ENCODE measurements at regions not wholly inside any gene's neighbourhood (a gene's known extent, or its start where the extent isn't known, plus 50 kb on each side); places are given as distances from the start of the nearest gene placed in this dataset.

GRCh38 chr5:33319151-33319550, 121.6 kb upstream of the TARS1 start:
- no peak overlapping the region for H3K4me3 ChIP-seq (ENCODE audit: low read length)
- no peak for DNase-seq (ENCODE audit: low read depth)
- TF ChIP-seq, protein P1, sequence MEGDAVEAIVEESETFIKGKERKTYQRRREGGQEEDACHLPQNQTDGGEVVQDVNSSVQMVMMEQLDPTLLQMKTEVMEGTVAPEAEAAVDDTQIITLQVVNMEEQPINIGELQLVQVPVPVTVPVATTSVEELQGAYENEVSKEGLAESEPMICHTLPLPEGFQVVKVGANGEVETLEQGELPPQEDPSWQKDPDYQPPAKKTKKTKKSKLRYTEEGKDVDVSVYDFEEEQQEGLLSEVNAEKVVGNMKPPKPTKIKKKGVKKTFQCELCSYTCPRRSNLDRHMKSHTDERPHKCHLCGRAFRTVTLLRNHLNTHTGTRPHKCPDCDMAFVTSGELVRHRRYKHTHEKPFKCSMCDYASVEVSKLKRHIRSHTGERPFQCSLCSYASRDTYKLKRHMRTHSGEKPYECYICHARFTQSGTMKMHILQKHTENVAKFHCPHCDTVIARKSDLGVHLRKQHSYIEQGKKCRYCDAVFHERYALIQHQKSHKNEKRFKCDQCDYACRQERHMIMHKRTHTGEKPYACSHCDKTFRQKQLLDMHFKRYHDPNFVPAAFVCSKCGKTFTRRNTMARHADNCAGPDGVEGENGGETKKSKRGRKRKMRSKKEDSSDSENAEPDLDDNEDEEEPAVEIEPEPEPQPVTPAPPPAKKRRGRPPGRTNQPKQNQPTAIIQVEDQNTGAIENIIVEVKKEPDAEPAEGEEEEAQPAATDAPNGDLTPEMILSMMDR (IDR thresholded peaks at IDR 0.05; ENCODE audit: insufficient read depth, low read depth, low read length, missing control alignments) = no peak

- TF ChIP-seq, protein P1 (IDR thresholded peaks at IDR 0.05; ENCODE audit: insufficient read depth, low read depth, low read length, missing control alignments) = no peak
- DNase-seq (ENCODE audit: low read depth) = no peak
- no peak overlapping the region for H3K4me3 ChIP-seq (ENCODE audit: low read length)
These were observed 120.9 kb upstream of the TARS1 start for GRCh38 chr5:33319841-33320240.

DNA sequence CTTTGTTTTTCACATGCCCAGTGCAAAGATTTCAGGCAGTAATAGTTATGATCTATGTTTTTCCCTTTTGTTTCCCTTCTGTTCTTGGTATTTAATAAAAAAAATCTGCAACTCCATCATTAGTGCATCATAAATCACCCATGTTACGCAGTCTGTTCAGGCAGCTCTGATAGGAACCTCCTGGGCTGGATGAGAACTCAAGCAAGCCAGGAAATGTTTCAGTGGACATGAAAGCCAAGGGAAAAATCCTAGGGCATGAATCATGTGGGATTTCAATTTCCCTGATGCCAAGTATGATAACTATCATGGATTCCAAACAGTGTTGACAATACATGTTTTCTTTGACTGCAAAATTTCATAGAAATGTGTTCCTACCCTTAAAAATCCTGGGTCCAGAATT, 119.7 kb upstream of the TARS1 start:
- DNase-seq (ENCODE audit: low read depth) = peak; percentile 91
- no peak overlapping the region for H3K4me3 ChIP-seq (ENCODE audit: low read length)
- TF ChIP-seq, protein P1 (IDR thresholded peaks at IDR 0.05; ENCODE audit: insufficient read depth, low read depth, low read length, missing control alignments) = no peak

GRCh38 chr5:33322632-33323031, 118.1 kb upstream of the TARS1 start:
- no peak for DNase-seq (ENCODE audit: low read depth)
- H3K4me3 ChIP-seq (ENCODE audit: low read length) = no peak overlapping the region
- TF ChIP-seq, protein P1 (IDR thresholded peaks at IDR 0.05; ENCODE audit: insufficient read depth, low read depth, low read length, missing control alignments) = no peak

- peak; percentile 23 for DNase-seq (ENCODE audit: low read depth)
- no peak overlapping the region for H3K4me3 ChIP-seq (ENCODE audit: low read length)
- TF ChIP-seq, protein P1 (IDR thresholded peaks at IDR 0.05; ENCODE audit: insufficient read depth, low read depth, low read length, missing control alignments) = no peak
These were observed 116.0 kb upstream of the TARS1 start for GRCh38 chr5:33324667-33325307.

- TF ChIP-seq, protein P1 (IDR thresholded peaks at IDR 0.05; ENCODE audit: insufficient read depth, low read depth, low read length, missing control alignments) = no peak
- DNase-seq (ENCODE audit: low read depth) = no peak
- no peak overlapping the region for H3K4me3 ChIP-seq (ENCODE audit: low read length)
These were observed 111.9 kb upstream of the TARS1 start for GRCh38 chr5:33328818-33329217.

- H3K4me3 ChIP-seq (ENCODE audit: low read length) = no peak overlapping the region
- TF ChIP-seq, protein P1 (IDR thresholded peaks at IDR 0.05; ENCODE audit: insufficient read depth, low read depth, low read length, missing control alignments) = no peak
- no peak for DNase-seq (ENCODE audit: low read depth)
These were observed 110.9 kb upstream of the TARS1 start for GRCh38 chr5:33329891-33330290.

Data from epithelial cell of esophagus (primary cell).